Fibroblast of skin of abdomen (primary cell): ENCODE measurements at regions not wholly inside any gene's neighbourhood (a gene's known extent, or its start where the extent isn't known, plus 50 kb on each side); places are given as distances from the start of the nearest gene placed in this dataset.
"Not testable (repeated sequence)": the region's sequence is repeated elsewhere in the genome, so short reads cannot be mapped to it uniquely, and the experiment has no call there.

Source experiments
- DNase-seq: peaks from one replicate; pipeline ENCODE4 v3.0.0-alpha.2; 2013

- DNase-seq, result no peak
Measured at GRCh38 chr15:79492065-79492464, 59.9 kb downstream of the MINAR1 start.

- DNase-seq, result no peak
Measured at GRCh38 chr15:79494384-79494909, 62.3 kb downstream of the MINAR1 start.

GRCh38 chr15:79494963-79495755 is 63.0 kb downstream of the MINAR1 start:
- no peak for DNase-seq

GRCh38 chr15:79495775-79496174 is 63.6 kb downstream of the MINAR1 start:
- no peak for DNase-seq

GRCh38 chr15:79496838-79497237 is 64.7 kb downstream of the MINAR1 start:
- DNase-seq, result no peak

- no peak for DNase-seq
Measured at GRCh38 chr15:79501086-79501485, 69.0 kb downstream of the MINAR1 start.

GRCh38 chr15:79505956-79506355 is 73.8 kb downstream of the MINAR1 start:
- peak; percentile 28 for DNase-seq

- not testable (repeated sequence) for DNase-seq
Measured at GRCh38 chr15:79512844-79513243, 80.7 kb downstream of the MINAR1 start.

GRCh38 chr15:79513417-79513816 is 81.3 kb downstream of the MINAR1 start:
- DNase-seq, result no peak

- no peak for DNase-seq
Measured at GRCh38 chr15:79513940-79514339, 81.8 kb downstream of the MINAR1 start.

- no peak for DNase-seq
Measured at GRCh38 chr15:79515300-79516027, 83.3 kb downstream of the MINAR1 start.

GRCh38 chr15:79516155-79516554 is 84.0 kb downstream of the MINAR1 start:
- no peak for DNase-seq

- DNase-seq, result no peak
Measured at GRCh38 chr15:79516646-79517045, 84.5 kb downstream of the MINAR1 start.

- DNase-seq, result no peak
Measured at GRCh38 chr15:79519628-79520027, 87.5 kb downstream of the MINAR1 start.

- DNase-seq, result no peak
Measured at GRCh38 chr15:79520654-79521053, 88.5 kb downstream of the MINAR1 start.

GRCh38 chr15:79522656-79523055 is 90.5 kb downstream of the MINAR1 start:
- peak; percentile 47 for DNase-seq

- DNase-seq, result peak; percentile 69
Measured at GRCh38 chr15:79523266-79523665, 91.1 kb downstream of the MINAR1 start.

- no peak for DNase-seq
Measured at GRCh38 chr15:79524531-79524930, 92.4 kb downstream of the MINAR1 start.

GRCh38 chr15:79526376-79526775 is 94.2 kb downstream of the MINAR1 start:
- no peak for DNase-seq

GRCh38 chr15:79527821-79528220 is 95.7 kb downstream of the MINAR1 start:
- DNase-seq, result no peak

- DNase-seq, result no peak
Measured at GRCh38 chr15:79529157-79529785, 97.1 kb downstream of the MINAR1 start.

- peak; percentile 76 for DNase-seq
Measured at GRCh38 chr15:79535536-79535935, 103.4 kb downstream of the MINAR1 start.

GRCh38 chr15:79538527-79538926 is 106.4 kb downstream of the MINAR1 start:
- no peak for DNase-seq
